C4-2B (cell line): ENCODE measurements at regions not wholly inside any gene's neighbourhood (a gene's known extent, or its start where the extent isn't known, plus 50 kb on each side); places are given as distances from the start of the nearest gene placed in this dataset.

ENCODE experiments used
- ZFX ChIP-seq: fragments of 450-650 bp; IDR thresholded peaks from 2 replicates; pipeline ENCODE4 v1.6.1; 2017
- TF ChIP-seq, protein P1 (sequence below): fragments of 450-650 bp; conservative IDR thresholded peaks from 2 replicates; pipeline ENCODE4 v1.5.1; 2017; ENCODE audit warnings: mild to moderate bottlenecking

- TF ChIP-seq, protein P1, sequence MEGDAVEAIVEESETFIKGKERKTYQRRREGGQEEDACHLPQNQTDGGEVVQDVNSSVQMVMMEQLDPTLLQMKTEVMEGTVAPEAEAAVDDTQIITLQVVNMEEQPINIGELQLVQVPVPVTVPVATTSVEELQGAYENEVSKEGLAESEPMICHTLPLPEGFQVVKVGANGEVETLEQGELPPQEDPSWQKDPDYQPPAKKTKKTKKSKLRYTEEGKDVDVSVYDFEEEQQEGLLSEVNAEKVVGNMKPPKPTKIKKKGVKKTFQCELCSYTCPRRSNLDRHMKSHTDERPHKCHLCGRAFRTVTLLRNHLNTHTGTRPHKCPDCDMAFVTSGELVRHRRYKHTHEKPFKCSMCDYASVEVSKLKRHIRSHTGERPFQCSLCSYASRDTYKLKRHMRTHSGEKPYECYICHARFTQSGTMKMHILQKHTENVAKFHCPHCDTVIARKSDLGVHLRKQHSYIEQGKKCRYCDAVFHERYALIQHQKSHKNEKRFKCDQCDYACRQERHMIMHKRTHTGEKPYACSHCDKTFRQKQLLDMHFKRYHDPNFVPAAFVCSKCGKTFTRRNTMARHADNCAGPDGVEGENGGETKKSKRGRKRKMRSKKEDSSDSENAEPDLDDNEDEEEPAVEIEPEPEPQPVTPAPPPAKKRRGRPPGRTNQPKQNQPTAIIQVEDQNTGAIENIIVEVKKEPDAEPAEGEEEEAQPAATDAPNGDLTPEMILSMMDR, result no peak
- TF ChIP-seq ZFX, result no peak
Observed at GRCh38 chr9:129451669-129452068, 169.2 kb downstream of the C9orf50 start.
